ENCODE measurements at regions not wholly inside any gene's neighbourhood (a gene's known extent, or its start where the extent isn't known, plus 50 kb on each side); places are given as distances from the start of the nearest gene placed in this dataset.

DNA sequence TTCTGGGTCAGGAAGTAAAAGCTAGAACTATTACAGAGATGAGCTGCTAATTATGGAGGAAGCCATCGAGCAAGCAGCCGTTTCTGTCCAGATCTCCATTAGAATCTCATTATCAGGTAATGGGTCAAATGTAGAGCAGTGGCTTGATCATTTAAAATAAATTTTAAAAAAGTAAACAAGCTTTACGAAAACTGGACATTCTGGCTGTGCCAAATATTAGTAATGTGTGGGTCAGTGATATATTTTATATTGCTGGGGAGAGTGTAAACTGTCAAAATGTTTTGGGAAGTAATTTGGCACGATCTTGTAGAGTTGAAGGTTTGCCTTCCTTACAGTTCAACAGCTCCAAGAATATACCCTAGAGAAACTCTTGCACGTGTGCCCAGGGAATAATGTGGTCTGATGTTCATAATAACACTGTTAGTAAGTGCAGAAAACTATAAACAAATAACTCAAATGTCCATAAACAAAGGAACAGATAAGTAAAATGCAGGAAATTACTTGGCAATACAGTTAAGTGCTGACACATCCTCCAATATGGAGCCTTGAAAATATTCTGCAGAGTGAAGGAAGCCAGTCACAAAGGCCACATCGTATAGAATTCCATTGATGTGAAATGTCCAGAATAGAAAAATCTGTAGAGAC lies 127.2 kb upstream of the UBL3 start (continued):
- TF ChIP-seq, protein P1, sequence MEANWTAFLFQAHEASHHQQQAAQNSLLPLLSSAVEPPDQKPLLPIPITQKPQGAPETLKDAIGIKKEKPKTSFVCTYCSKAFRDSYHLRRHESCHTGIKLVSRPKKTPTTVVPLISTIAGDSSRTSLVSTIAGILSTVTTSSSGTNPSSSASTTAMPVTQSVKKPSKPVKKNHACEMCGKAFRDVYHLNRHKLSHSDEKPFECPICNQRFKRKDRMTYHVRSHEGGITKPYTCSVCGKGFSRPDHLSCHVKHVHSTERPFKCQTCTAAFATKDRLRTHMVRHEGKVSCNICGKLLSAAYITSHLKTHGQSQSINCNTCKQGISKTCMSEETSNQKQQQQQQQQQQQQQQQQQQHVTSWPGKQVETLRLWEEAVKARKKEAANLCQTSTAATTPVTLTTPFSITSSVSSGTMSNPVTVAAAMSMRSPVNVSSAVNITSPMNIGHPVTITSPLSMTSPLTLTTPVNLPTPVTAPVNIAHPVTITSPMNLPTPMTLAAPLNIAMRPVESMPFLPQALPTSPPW (CRISPR knock-in tag; IDR thresholded peaks at IDR 0.05), result no peak
- TF ChIP-seq E2F3 (CRISPR knock-in tag; IDR thresholded peaks at IDR 0.05) (no peak), ZBTB7A (IDR thresholded peaks at IDR 0.05; ENCODE audit: borderline replicate concordance, control insufficient read depth, low read depth, low read length) (no peak), SMAD2 (IDR thresholded peaks at IDR 0.05; ENCODE audit: low read depth, low read length) (no peak), ZNF253 (CRISPR knock-in tag; conservative IDR thresholded peaks at IDR 0.05) (no peak), HMG20A (CRISPR knock-in tag; conservative IDR thresholded peaks at IDR 0.05) (no peak), LCOR (CRISPR knock-in tag; IDR thresholded peaks at IDR 0.05) (no peak), ZNF347 (CRISPR knock-in tag; IDR thresholded peaks at IDR 0.05; ENCODE audit: low read depth) (no peak), GABPA (tag; conservative IDR thresholded peaks at IDR 0.05; ENCODE audit: low read depth) (no peak), MEF2D (tag; conservative IDR thresholded peaks at IDR 0.05; ENCODE audit: low read depth) (no peak), DMBX1 (CRISPR knock-in tag; IDR thresholded peaks at IDR 0.05; ENCODE audit: borderline replicate concordance) (no peak), CC2D1A (IDR thresholded peaks at IDR 0.05) (no peak)
- TF ChIP-seq, protein P2, sequence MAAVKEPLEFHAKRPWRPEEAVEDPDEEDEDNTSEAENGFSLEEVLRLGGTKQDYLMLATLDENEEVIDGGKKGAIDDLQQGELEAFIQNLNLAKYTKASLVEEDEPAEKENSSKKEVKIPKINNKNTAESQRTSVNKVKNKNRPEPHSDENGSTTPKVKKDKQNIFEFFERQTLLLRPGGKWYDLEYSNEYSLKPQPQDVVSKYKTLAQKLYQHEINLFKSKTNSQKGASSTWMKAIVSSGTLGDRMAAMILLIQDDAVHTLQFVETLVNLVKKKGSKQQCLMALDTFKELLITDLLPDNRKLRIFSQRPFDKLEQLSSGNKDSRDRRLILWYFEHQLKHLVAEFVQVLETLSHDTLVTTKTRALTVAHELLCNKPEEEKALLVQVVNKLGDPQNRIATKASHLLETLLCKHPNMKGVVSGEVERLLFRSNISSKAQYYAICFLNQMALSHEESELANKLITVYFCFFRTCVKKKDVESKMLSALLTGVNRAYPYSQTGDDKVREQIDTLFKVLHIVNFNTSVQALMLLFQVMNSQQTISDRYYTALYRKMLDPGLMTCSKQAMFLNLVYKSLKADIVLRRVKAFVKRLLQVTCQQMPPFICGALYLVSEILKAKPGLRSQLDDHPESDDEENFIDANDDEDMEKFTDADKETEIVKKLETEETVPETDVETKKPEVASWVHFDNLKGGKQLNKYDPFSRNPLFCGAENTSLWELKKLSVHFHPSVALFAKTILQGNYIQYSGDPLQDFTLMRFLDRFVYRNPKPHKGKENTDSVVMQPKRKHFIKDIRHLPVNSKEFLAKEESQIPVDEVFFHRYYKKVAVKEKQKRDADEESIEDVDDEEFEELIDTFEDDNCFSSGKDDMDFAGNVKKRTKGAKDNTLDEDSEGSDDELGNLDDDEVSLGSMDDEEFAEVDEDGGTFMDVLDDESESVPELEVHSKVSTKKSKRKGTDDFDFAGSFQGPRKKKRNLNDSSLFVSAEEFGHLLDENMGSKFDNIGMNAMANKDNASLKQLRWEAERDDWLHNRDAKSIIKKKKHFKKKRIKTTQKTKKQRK (IDR thresholded peaks at IDR 0.05; ENCODE audit: borderline replicate concordance, low read depth, low read length), result no peak
